ENCODE measurements at regions not wholly inside any gene's neighbourhood (a gene's known extent, or its start where the extent isn't known, plus 50 kb on each side); places are given as distances from the start of the nearest gene placed in this dataset.
A peak's percentile ranks its signal among the peaks of the same experiment; 100 is the strongest.

- peak; percentile 40; the same call in 2 of the 3 replicates for ATAC-seq
- TF ChIP-seq CSDC2 (CRISPR knock-in tag; IDR thresholded peaks at IDR 0.05) (no peak), ZNF8 (CRISPR knock-in tag; IDR thresholded peaks at IDR 0.05) (no peak), ESRRG (CRISPR knock-in tag; IDR thresholded peaks at IDR 0.05) (no peak), ISL1 (CRISPR knock-in tag; IDR thresholded peaks at IDR 0.05) (peak; percentile 83), ARNTL (CRISPR knock-in tag; IDR thresholded peaks at IDR 0.05; ENCODE audit: borderline replicate concordance, low read depth) (no peak), TOX (CRISPR knock-in tag; IDR thresholded peaks at IDR 0.05; ENCODE audit: borderline replicate concordance) (no peak), RARB (CRISPR knock-in tag; IDR thresholded peaks at IDR 0.05) (no peak), ZFP3 (CRISPR knock-in tag; IDR thresholded peaks at IDR 0.05) (no peak), ZNF565 (CRISPR knock-in tag; conservative IDR thresholded peaks at IDR 0.05; ENCODE audit: low read depth) (no peak), ZC3H10 (CRISPR knock-in tag; IDR thresholded peaks at IDR 0.05) (no peak), TCF4 (CRISPR knock-in tag; IDR thresholded peaks at IDR 0.05; ENCODE audit: borderline replicate concordance) (peak; percentile 79; the same call in 1 of the 2 replicates), PATZ1 (CRISPR knock-in tag; IDR thresholded peaks at IDR 0.05; ENCODE audit: borderline replicate concordance) (no peak), POU6F1 (CRISPR knock-in tag; IDR thresholded peaks at IDR 0.05; ENCODE audit: borderline replicate concordance, low read depth) (no peak), GLIS3 (CRISPR knock-in tag; IDR thresholded peaks at IDR 0.05) (no peak), SNAI2 (CRISPR knock-in tag; IDR thresholded peaks at IDR 0.05) (peak; percentile 69; the same call in 1 of the 2 replicates), ZNF70 (CRISPR knock-in tag; IDR thresholded peaks at IDR 0.05) (0 out of 2 replicates have a peak, but pooled peaks have one; percentile 31), OSR1 (CRISPR knock-in tag; IDR thresholded peaks at IDR 0.05) (no peak), ZFP30 (CRISPR knock-in tag; IDR thresholded peaks at IDR 0.05) (0 out of 2 replicates have a peak, but pooled peaks have one; percentile 9), BACH2 (CRISPR knock-in tag; IDR thresholded peaks at IDR 0.05; ENCODE audit: borderline replicate concordance) (no peak), PPARA (CRISPR knock-in tag; IDR thresholded peaks at IDR 0.05; ENCODE audit: borderline replicate concordance) (no peak)
- TF ChIP-seq, protein P1, sequence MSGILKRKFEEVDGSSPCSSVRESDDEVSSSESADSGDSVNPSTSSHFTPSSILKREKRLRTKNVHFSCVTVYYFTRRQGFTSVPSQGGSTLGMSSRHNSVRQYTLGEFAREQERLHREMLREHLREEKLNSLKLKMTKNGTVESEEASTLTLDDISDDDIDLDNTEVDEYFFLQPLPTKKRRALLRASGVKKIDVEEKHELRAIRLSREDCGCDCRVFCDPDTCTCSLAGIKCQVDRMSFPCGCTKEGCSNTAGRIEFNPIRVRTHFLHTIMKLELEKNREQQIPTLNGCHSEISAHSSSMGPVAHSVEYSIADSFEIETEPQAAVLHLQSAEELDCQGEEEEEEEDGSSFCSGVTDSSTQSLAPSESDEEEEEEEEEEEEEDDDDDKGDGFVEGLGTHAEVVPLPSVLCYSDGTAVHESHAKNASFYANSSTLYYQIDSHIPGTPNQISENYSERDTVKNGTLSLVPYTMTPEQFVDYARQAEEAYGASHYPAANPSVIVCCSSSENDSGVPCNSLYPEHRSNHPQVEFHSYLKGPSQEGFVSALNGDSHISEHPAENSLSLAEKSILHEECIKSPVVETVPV (CRISPR knock-in tag; IDR thresholded peaks at IDR 0.05) = 0 out of 2 replicates have a peak, but pooled peaks have one; percentile 69
- TF ChIP-seq, protein P2, sequence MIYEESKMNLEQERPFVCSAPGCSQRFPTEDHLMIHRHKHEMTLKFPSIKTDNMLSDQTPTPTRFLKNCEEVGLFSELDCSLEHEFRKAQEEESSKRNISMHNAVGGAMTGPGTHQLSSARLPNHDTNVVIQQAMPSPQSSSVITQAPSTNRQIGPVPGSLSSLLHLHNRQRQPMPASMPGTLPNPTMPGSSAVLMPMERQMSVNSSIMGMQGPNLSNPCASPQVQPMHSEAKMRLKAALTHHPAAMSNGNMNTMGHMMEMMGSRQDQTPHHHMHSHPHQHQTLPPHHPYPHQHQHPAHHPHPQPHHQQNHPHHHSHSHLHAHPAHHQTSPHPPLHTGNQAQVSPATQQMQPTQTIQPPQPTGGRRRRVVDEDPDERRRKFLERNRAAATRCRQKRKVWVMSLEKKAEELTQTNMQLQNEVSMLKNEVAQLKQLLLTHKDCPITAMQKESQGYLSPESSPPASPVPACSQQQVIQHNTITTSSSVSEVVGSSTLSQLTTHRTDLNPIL (CRISPR knock-in tag; IDR thresholded peaks at IDR 0.05; ENCODE audit: low read depth) = 0 out of 2 replicates have a peak, but pooled peaks have one; percentile 50
- TF ChIP-seq, protein P3, sequence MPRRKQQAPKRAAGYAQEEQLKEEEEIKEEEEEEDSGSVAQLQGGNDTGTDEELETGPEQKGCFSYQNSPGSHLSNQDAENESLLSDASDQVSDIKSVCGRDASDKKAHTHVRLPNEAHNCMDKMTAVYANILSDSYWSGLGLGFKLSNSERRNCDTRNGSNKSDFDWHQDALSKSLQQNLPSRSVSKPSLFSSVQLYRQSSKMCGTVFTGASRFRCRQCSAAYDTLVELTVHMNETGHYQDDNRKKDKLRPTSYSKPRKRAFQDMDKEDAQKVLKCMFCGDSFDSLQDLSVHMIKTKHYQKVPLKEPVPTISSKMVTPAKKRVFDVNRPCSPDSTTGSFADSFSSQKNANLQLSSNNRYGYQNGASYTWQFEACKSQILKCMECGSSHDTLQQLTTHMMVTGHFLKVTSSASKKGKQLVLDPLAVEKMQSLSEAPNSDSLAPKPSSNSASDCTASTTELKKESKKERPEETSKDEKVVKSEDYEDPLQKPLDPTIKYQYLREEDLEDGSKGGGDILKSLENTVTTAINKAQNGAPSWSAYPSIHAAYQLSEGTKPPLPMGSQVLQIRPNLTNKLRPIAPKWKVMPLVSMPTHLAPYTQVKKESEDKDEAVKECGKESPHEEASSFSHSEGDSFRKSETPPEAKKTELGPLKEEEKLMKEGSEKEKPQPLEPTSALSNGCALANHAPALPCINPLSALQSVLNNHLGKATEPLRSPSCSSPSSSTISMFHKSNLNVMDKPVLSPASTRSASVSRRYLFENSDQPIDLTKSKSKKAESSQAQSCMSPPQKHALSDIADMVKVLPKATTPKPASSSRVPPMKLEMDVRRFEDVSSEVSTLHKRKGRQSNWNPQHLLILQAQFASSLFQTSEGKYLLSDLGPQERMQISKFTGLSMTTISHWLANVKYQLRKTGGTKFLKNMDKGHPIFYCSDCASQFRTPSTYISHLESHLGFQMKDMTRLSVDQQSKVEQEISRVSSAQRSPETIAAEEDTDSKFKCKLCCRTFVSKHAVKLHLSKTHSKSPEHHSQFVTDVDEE (CRISPR knock-in tag; IDR thresholded peaks at IDR 0.05) = 0 out of 2 replicates have a peak, but pooled peaks have one; percentile 49
Observed at GRCh38 chr4:96379524-96379923, 539.6 kb downstream of the PDHA2 start.

GRCh38 chr4:96380106-96380505 lies 540.2 kb downstream of the PDHA2 start:
- no peak for TF ChIP-seq PATZ1 (CRISPR knock-in tag; IDR thresholded peaks at IDR 0.05; ENCODE audit: borderline replicate concordance)
- TF ChIP-seq GLIS3 (CRISPR knock-in tag; IDR thresholded peaks at IDR 0.05) = no peak
- TF ChIP-seq, protein P3 (CRISPR knock-in tag; IDR thresholded peaks at IDR 0.05) = no peak
- no peak for TF ChIP-seq OSR1 (CRISPR knock-in tag; IDR thresholded peaks at IDR 0.05)
- TF ChIP-seq BACH2 (CRISPR knock-in tag; IDR thresholded peaks at IDR 0.05; ENCODE audit: borderline replicate concordance) = no peak
- no peak for TF ChIP-seq ESRRG (CRISPR knock-in tag; IDR thresholded peaks at IDR 0.05)
- no peak for TF ChIP-seq PPARA (CRISPR knock-in tag; IDR thresholded peaks at IDR 0.05; ENCODE audit: borderline replicate concordance)
- no peak for TF ChIP-seq TCF4 (CRISPR knock-in tag; IDR thresholded peaks at IDR 0.05; ENCODE audit: borderline replicate concordance)
- TF ChIP-seq ARNTL (CRISPR knock-in tag; IDR thresholded peaks at IDR 0.05; ENCODE audit: borderline replicate concordance, low read depth) = no peak
- TF ChIP-seq RARB (CRISPR knock-in tag; IDR thresholded peaks at IDR 0.05) = no peak
- no peak for TF ChIP-seq ZNF8 (CRISPR knock-in tag; IDR thresholded peaks at IDR 0.05)
- no peak for TF ChIP-seq ZNF70 (CRISPR knock-in tag; IDR thresholded peaks at IDR 0.05)
- TF ChIP-seq ZNF565 (CRISPR knock-in tag; conservative IDR thresholded peaks at IDR 0.05; ENCODE audit: low read depth) = no peak
- TF ChIP-seq ZC3H10 (CRISPR knock-in tag; IDR thresholded peaks at IDR 0.05) = no peak
- no peak for ATAC-seq
